HEK293T (cell line): ENCODE measurements at regions not wholly inside any gene's neighbourhood (a gene's known extent, or its start where the extent isn't known, plus 50 kb on each side); places are given as distances from the start of the nearest gene placed in this dataset.

ENCODE experiments used
- CTCF ChIA-PET: fragments of 350-600 bp; formaldehyde crosslinking; extraction: SDS; loops from one replicate; lab custom pipeline; 2021; ENCODE audit warnings: antibody characterized with exemption, inconsistent platforms; lab: Yijun Ruan, JAX
- POLR2A ChIA-PET: fragments of 350-600 bp; formaldehyde crosslinking; extraction: SDS; loops from one replicate; lab custom pipeline; 2020; ENCODE audit warnings: antibody characterized with exemption, inconsistent platforms; lab: Yijun Ruan, JAX
- DNase-seq: peaks from one replicate; pipeline ENCODE4 v3.0.0; 2012; ENCODE audit warnings: mixed read lengths; ENCODE audit errors: extremely low spot score
- ARNT ChIP-seq: fragments of 450-650 bp; IDR thresholded peaks from 2 replicates; pipeline ENCODE4 v1.6.1; 2017; ENCODE audit warnings: mild to moderate bottlenecking
- BHLHE40 ChIP-seq: fragments of 450-650 bp; IDR thresholded peaks from 2 replicates; pipeline ENCODE4 v1.6.1; 2016; ENCODE audit warnings: mild to moderate bottlenecking, moderate library complexity, borderline replicate concordance
- CTBP1 ChIP-seq: fragments of 450-650 bp; IDR thresholded peaks from 2 replicates; pipeline ENCODE4 v1.6.1; 2016; ENCODE audit warnings: borderline replicate concordance
- ELF4 ChIP-seq: fragments of 450-650 bp; IDR thresholded peaks from 2 replicates; pipeline ENCODE4 v1.6.1; 2017; ENCODE audit warnings: antibody characterized with exemption
- FOXA1 ChIP-seq: fragments of 450-650 bp; IDR thresholded peaks from 2 replicates; pipeline ENCODE4 v1.6.1; 2016; ENCODE audit warnings: mild to moderate bottlenecking
- FOXK2 ChIP-seq: fragments of 450-650 bp; IDR thresholded peaks from 2 replicates; pipeline ENCODE4 v1.6.1; 2016; ENCODE audit warnings: mild to moderate bottlenecking
- FOXM1 ChIP-seq: fragments of 450-650 bp; IDR thresholded peaks from 2 replicates; pipeline ENCODE4 v1.6.1; 2017; ENCODE audit warnings: mild to moderate bottlenecking, borderline replicate concordance
- HDGF ChIP-seq: fragments of 450-650 bp; IDR thresholded peaks from 2 replicates; pipeline ENCODE4 v1.6.1; 2017; ENCODE audit warnings: antibody characterized with exemption, borderline replicate concordance
- L3MBTL2 ChIP-seq: fragments of 450-650 bp; conservative IDR thresholded peaks from 2 replicates; pipeline ENCODE4 v1.6.1; 2016; ENCODE audit warnings: mild to moderate bottlenecking
- LEF1 ChIP-seq: fragments of 450-650 bp; IDR thresholded peaks from 2 replicates; pipeline ENCODE4 v1.6.1; 2017; ENCODE audit warnings: mild to moderate bottlenecking, borderline replicate concordance
- NFRKB ChIP-seq: fragments of 450-650 bp; IDR thresholded peaks from 2 replicates; pipeline ENCODE4 v1.6.1; 2016; ENCODE audit warnings: mild to moderate bottlenecking, moderate library complexity
- SP1 ChIP-seq: fragments of 450-650 bp; IDR thresholded peaks from 2 replicates; pipeline ENCODE4 v1.6.1; 2017
- SUZ12 ChIP-seq: fragments of 450-650 bp; IDR thresholded peaks from 2 replicates; pipeline ENCODE4 v1.6.1; 2016; ENCODE audit warnings: mild to moderate bottlenecking
- TARDBP ChIP-seq: fragments of 450-650 bp; IDR thresholded peaks from 2 replicates; pipeline ENCODE4 v1.6.1; 2016
- ZNF384 ChIP-seq: fragments of 450-650 bp; IDR thresholded peaks from 2 replicates; pipeline ENCODE4 v1.6.1; 2016
- TF ChIP-seq, protein P1 (sequence below): fragments of 450-650 bp; IDR thresholded peaks from 2 replicates; pipeline ENCODE4 v1.6.1; 2016

DNA sequence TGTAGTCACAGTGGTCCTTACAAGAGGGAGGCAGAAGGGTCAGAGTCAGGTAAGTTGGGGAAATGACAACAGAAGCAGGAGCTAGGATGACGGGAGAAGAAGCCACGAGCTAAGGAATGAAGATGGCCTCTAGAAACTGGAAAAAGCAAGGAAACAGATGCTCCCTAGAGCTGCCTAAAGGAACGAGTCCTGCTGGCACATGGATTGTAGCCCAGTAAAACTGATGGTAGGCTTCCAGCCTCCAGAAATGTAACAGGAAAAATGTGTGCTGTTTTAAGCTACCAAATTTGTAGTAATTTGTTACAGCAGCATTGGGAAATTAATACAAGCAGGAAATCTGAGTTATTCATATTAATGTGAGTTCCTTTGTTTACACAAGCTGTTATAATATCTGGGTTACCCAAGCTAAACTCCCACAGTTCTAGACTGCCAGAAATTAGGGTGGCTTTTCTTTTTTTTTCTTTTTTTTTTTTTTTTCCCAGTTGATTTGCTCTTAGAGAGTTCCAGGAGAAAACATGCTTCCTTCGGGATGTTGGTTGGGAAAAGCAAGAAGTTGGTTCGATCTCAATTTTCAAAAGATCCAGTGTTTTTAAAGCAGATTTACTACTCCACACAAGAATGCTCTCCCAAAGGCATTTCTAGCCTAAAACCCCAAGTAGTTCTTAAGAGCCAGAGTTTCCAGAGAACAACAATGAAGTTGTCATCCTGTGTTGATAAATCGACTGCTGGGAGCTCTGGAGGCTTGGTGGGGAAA, 400.0 kb upstream of the SLC24A2 start:
- ChIA-PET POLR2A (no interaction called here), CTCF (interaction anchor here (0.6 kb wide), 1 partner anchor 1747 kb away, joined by 3 read pairs; no protein-coding TSS in a partner anchor)
- DNase-seq: no peak
- no peak for TF ChIP-seq SP1
- TF ChIP-seq, protein P1, sequence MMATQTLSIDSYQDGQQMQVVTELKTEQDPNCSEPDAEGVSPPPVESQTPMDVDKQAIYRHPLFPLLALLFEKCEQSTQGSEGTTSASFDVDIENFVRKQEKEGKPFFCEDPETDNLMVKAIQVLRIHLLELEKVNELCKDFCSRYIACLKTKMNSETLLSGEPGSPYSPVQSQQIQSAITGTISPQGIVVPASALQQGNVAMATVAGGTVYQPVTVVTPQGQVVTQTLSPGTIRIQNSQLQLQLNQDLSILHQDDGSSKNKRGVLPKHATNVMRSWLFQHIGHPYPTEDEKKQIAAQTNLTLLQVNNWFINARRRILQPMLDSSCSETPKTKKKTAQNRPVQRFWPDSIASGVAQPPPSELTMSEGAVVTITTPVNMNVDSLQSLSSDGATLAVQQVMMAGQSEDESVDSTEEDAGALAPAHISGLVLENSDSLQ: 0 out of 2 replicates have a peak, but pooled peaks have one; percentile 5

DNA sequence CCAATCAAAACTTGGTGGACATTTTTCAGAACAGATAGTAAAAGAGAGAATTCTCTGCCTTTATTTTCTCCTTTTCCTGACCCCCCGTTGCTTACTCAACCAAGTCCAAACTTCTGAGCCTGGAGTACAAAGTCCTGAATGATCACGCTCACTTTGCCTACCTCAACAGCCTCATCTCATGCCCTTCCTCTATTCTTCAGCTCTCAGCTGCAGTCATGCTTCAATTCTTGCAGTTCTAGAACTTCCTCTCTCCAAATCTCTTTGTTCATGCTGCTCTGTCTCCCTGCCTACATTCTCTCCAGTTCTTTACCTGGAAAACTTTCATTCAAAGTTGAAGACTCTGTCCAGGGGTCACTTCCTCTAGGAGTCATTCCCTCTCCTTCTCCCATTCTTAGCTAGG, 398.5 kb upstream of the SLC24A2 start:
- ChIA-PET CTCF (no interaction called here), POLR2A (no interaction called here)
- TF ChIP-seq NFRKB (no peak), FOXM1 (no peak), BHLHE40 (no peak), ELF4 (no peak), TARDBP (no peak), SP1 (no peak), SUZ12 (no peak), FOXA1 (no peak), LEF1 (no peak), ARNT (no peak), CTBP1 (no peak), ZNF384 (no peak), HDGF (no peak)
- TF ChIP-seq, protein P1: no peak
- no peak for DNase-seq

DNA sequence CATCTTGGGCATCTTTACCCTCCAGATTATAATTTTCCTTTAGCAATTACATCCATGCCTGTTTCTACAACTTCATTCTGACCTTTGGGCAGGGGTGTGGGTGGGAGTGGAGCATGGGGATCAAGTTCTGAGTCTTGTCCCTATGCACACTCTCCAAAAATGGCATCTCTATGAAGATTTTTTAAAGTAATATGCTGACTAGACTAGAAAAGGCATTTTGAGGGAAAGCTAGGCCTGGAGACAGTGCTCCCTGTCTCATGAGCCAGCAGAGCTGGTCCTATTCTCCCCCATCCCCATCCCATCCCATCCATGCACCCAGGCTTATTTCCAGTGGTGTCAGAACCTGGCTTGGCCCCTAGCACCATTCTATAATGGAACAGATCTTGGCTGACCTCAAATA, 398.0 kb upstream of the SLC24A2 start:
- TF ChIP-seq NFRKB (no peak), SP1 (no peak), ZNF384 (no peak), ARNT (no peak), CTBP1 (no peak), SUZ12 (no peak), LEF1 (no peak), HDGF (no peak), L3MBTL2 (no peak), FOXK2 (no peak), ELF4 (no peak), TARDBP (no peak), FOXA1 (no peak), FOXM1 (no peak), BHLHE40 (no peak)
- TF ChIP-seq, protein P1: no peak
- ChIA-PET CTCF (no interaction called here), POLR2A (no interaction called here)
- no peak for DNase-seq

DNA sequence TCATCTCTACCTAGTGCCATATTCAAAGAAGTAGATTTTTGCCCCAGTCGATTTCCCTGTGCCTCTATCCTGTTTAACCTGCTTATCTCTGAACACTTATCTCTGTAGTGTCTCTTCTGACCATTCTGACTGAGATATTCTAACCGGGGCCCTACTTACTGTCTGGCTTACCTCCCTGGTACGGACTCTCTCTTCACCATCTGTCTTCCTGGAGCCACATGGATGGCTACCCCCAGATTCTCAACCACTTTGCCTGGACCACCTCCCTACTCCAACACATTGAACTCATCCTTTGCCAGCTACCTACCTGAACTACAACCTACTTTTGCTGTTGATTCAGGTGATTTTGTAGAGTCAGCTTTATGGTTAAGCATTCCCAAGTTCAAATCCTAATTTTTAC, 397.4 kb upstream of the SLC24A2 start:
- POLR2A ChIA-PET: no interaction called here
- no peak for DNase-seq
- TF ChIP-seq FOXM1 (no peak), FOXA1 (no peak), SP1 (no peak), LEF1 (no peak), L3MBTL2 (no peak), ZNF384 (no peak), TARDBP (no peak), CTBP1 (no peak)
- TF ChIP-seq, protein P1: no peak
- CTCF ChIA-PET: no interaction called here

DNA sequence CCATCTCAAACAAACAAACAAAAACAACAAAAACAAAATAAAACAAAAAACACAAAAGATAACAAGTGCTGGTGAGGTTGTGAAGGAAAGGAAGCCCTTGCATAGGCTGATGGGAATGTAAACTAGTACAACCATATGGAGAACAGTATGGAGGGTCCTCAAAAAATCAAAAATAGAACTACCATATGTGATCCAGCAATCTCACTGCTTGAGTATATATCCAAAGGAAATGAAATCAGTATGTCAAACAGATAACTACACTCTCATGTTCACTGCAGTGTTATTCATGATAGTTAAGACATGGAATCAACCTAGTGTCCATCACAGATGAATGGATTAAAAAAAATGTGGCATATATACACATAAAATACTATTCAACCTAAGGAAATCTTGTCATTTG, 395.7 kb upstream of the SLC24A2 start:
- CTCF ChIA-PET: no interaction called here
- DNase-seq: no peak
- TF ChIP-seq FOXA1: no peak
- TF ChIP-seq TARDBP: no peak
- TF ChIP-seq SP1: no peak
- TF ChIP-seq NFRKB: no peak
- no peak for TF ChIP-seq ZNF384
- TF ChIP-seq, protein P1: no peak
- TF ChIP-seq CTBP1: no peak
- no peak for TF ChIP-seq BHLHE40
- TF ChIP-seq FOXM1: no peak
- POLR2A ChIA-PET: no interaction called here
